ENCODE measurements at regions not wholly inside any gene's neighbourhood (a gene's known extent, or its start where the extent isn't known, plus 50 kb on each side); places are given as distances from the start of the nearest gene placed in this dataset.

DNA sequence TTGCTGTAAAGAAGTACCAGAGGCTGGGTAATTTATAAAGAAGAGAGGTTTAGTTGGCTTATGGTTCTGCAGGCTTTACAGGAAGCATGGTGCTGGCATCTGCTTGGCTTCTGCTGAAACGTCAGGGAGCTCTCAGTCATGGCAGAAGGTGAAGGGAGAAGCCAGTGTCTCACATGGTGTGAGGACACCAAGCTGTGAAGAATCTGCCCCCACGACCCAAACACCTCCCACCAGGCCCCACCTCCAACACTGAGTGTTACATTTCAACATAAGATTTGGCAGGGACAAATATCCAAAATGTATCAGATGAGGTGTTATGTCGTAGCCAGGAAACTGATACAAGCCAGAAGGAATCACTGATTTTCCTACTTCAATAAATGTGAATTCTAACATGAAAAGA, 136.5 kb downstream of the CYSLTR2 start:
- ChIA-PET CTCF (no interaction called here), POLR2A (no interaction called here)
- Mint-ChIP-seq H3K9me3 (no peaks in the 10 kb centered on the region), H3K4me1 (ENCODE audit: low read depth) (peaks cover 3% of the 10 kb centered on the region), H3K4me3 (no peak overlapping the region), H3K27me3 (peaks cover 1% of the 10 kb centered on the region), H3K27ac (no peak overlapping the region), H3K36me3 (ENCODE audit: low read depth) (no peaks in the 10 kb centered on the region)
- DNase-seq = no peak
- intact Hi-C loops (cut with micrococcal nuclease) = no loop called here
- TF ChIP-seq, protein P1, sequence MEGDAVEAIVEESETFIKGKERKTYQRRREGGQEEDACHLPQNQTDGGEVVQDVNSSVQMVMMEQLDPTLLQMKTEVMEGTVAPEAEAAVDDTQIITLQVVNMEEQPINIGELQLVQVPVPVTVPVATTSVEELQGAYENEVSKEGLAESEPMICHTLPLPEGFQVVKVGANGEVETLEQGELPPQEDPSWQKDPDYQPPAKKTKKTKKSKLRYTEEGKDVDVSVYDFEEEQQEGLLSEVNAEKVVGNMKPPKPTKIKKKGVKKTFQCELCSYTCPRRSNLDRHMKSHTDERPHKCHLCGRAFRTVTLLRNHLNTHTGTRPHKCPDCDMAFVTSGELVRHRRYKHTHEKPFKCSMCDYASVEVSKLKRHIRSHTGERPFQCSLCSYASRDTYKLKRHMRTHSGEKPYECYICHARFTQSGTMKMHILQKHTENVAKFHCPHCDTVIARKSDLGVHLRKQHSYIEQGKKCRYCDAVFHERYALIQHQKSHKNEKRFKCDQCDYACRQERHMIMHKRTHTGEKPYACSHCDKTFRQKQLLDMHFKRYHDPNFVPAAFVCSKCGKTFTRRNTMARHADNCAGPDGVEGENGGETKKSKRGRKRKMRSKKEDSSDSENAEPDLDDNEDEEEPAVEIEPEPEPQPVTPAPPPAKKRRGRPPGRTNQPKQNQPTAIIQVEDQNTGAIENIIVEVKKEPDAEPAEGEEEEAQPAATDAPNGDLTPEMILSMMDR (IDR thresholded peaks at IDR 0.05) = no peak
- no peak for ATAC-seq

DNA sequence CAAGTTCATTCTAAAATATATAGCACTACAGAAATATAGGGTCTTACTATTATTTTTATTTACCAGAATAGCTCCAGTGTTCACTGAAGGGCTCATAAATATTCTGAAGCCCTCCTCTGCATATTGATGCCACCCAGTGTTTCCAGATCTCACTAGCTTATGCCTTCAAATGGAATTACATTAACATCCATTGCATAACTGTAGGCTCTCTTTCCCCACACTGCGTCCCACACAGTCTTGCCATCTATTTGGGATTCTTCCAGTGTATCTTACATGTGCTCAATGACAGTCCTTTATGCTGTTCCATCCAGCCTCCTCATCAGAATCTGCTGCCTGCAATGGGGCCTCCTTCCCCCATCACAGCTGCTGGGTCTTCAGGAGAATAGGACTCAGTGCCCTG, 137.2 kb downstream of the CYSLTR2 start:
- Mint-ChIP-seq H3K4me1 (ENCODE audit: low read depth) (peaks cover 3% of the 10 kb centered on the region), H3K36me3 (ENCODE audit: low read depth) (no peaks in the 10 kb centered on the region), H3K4me3 (no peak overlapping the region), H3K9me3 (no peaks in the 10 kb centered on the region), H3K27ac (no peak overlapping the region), H3K27me3 (no peaks in the 10 kb centered on the region)
- ChIA-PET POLR2A (no interaction called here), CTCF (no interaction called here)
- intact Hi-C loops (cut with micrococcal nuclease) = no loop called here
- TF ChIP-seq, protein P1 (IDR thresholded peaks at IDR 0.05) = no peak
- ATAC-seq (no peak), DNase-seq (no peak)

DNA sequence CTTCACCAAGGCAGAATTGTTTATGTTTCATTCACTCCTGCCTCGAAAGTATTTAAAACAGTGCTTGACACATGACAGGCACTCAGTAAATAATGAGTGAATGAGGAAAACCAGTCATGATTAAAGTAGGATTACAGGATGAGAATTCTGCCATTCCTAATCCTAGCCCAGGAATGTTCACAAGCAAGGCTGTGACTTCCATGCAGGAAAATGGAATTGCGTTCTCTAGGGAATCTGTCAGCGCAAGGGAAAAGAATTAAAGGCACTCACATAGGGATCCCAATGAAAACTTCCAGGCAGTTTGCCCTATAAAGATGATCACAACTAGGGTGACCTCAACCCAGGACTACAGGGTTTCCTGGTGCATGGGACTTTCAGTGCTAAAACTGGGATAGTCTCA, 143.4 kb downstream of the CYSLTR2 start:
- Mint-ChIP-seq H3K9me3 (no peaks in the 10 kb centered on the region), H3K27me3 (peaks cover 5% of the 10 kb centered on the region), H3K27ac (no peak overlapping the region), H3K36me3 (ENCODE audit: low read depth) (no peaks in the 10 kb centered on the region), H3K4me3 (no peak overlapping the region), H3K4me1 (ENCODE audit: low read depth) (peaks cover 2% of the 10 kb centered on the region)
- no peak for ATAC-seq
- TF ChIP-seq, protein P1 (IDR thresholded peaks at IDR 0.05) = no peak
- intact Hi-C loops (cut with micrococcal nuclease) = no loop called here
- no peak for DNase-seq
- CTCF ChIA-PET = no interaction called here
- POLR2A ChIA-PET = interaction anchor here (1.1 kb wide), 1 partner anchor 725 kb away, joined by 3 read pairs; no protein-coding TSS in a partner anchor

DNA sequence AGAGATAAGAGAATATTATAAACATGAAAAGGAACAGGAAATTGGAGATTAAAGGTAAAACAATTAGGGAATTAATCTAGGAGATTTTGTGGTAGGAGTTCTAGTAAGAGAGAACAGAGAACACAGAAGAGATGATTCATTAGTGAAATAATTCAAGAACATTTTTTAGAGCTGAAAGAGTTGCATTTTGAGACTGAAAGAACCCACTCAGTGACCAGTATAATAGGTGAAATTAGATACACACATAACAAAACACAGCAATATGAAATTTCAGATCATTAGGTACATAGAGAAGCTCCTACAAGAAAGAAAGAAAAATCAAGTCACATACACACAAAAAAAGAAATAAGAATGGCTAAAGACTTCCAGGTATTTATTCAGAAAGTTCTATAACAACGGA, 144.0 kb downstream of the CYSLTR2 start:
- no peak for DNase-seq
- ChIA-PET POLR2A (interaction anchor here (1.1 kb wide), 1 partner anchor 726 kb away, joined by 3 read pairs; no protein-coding TSS in a partner anchor), CTCF (interaction anchor here (1.2 kb wide), 1 partner anchor 115 kb away, joined by 3 read pairs; no protein-coding TSS in a partner anchor)
- Mint-ChIP-seq H3K27ac (no peak overlapping the region), H3K36me3 (ENCODE audit: low read depth) (no peaks in the 10 kb centered on the region), H3K27me3 (peaks cover 5% of the 10 kb centered on the region), H3K4me3 (no peak overlapping the region), H3K4me1 (ENCODE audit: low read depth) (no peaks in the 10 kb centered on the region), H3K9me3 (no peaks in the 10 kb centered on the region)
- TF ChIP-seq, protein P1 (IDR thresholded peaks at IDR 0.05) = no peak
- ATAC-seq = no peak
- intact Hi-C loops (cut with micrococcal nuclease) = no loop called here

DNA sequence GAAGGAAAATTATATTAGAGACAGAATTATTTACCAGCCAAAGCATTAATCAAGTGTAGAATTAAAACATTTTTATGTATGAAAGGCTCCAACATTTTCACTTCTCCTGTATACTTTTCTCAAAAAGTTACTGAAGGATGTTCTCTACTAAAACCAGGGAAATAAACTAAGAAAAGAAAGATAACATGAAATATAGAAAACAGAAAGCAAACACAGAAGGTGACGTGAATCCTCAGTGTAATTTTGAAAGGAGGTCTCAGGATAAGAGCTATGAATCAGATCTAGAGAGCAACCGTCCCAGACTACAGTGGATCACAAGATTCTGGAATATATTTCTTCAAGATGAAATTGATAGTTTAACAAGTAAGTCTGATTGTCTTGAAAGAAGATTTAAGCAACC, 144.5 kb downstream of the CYSLTR2 start:
- H3K27ac Mint-ChIP-seq = no peak overlapping the region
- intact Hi-C loops (cut with micrococcal nuclease) = no loop called here
- ATAC-seq (no peak), DNase-seq (no peak)
- H3K27me3 Mint-ChIP-seq = peaks cover 5% of the 10 kb centered on the region
- H3K9me3 Mint-ChIP-seq = no peaks in the 10 kb centered on the region
- H3K4me1 Mint-ChIP-seq (ENCODE audit: low read depth) = no peaks in the 10 kb centered on the region
- no peaks in the 10 kb centered on the region for H3K36me3 Mint-ChIP-seq (ENCODE audit: low read depth)
- TF ChIP-seq, protein P1 (IDR thresholded peaks at IDR 0.05) = no peak
- H3K4me3 Mint-ChIP-seq = no peak overlapping the region
- CTCF ChIA-PET = interaction anchor here (1.2 kb wide), 1 partner anchor 115 kb away, joined by 3 read pairs; no protein-coding TSS in a partner anchor
- POLR2A ChIA-PET = interaction anchor here (1.1 kb wide), 1 partner anchor 726 kb away, joined by 3 read pairs; no protein-coding TSS in a partner anchor

Measured in activated CD8-positive, alpha-beta T cell treated with anti-CD3 and anti-CD28 coated beads for 36 hours (primary cell).